H1 (cell line): ENCODE measurements at regions not wholly inside any gene's neighbourhood (a gene's known extent, or its start where the extent isn't known, plus 50 kb on each side); places are given as distances from the start of the nearest gene placed in this dataset.

Experiments
- CTCF ChIA-PET: fragments of 300-600 bp; sonication (Branson Sonifier 250); formaldehyde crosslinking; loops from one replicate; lab custom pipeline; 2021; ENCODE audit not compliant: partially characterized antibody; lab: Charles Lee
- POLR2A ChIA-PET: fragments of 300-600 bp; sonication (Branson Sonifier 250); formaldehyde crosslinking; loops from one replicate; lab custom pipeline; 2021; ENCODE audit warnings: inconsistent platforms; ENCODE audit not compliant: partially characterized antibody; lab: Charles Lee
- DNase-seq, 2 experiments: peaks; one replicate each; pipeline versions ENCODE4 v3.0.0 to v3.0.0-alpha.2; 2010 to 2022; ENCODE audit warnings: low spot score in 2 of 2, low read depth in 1 of 2, mixed read lengths in 1 of 2
- FAIRE-seq: peaks from 2 replicates; lab custom pipeline; 2011; peaks lifted over from hg19 to GRCh38; lab: Jason Lieb, UNC
- H2AFZ ChIP-seq: 2 replicates; pipeline ENCODE4 v1.8.1; 2012; ENCODE audit warnings: low read length, inconsistent platforms
- H2AK5ac ChIP-seq: 2 replicates; pipeline ENCODE4 v1.6.1; 2013; ENCODE audit warnings: low read depth, low read length
- H2BK120ac ChIP-seq: replicated peaks from 2 replicates; pipeline ENCODE3; 2013; ENCODE audit warnings: low read depth, low read length, inconsistent platforms
- H2BK12ac ChIP-seq: 2 replicates; pipeline ENCODE4 v1.6.1; 2013; ENCODE audit warnings: low read depth, low read length
- H2BK15ac ChIP-seq: 2 replicates; pipeline ENCODE4 v1.6.1; 2013; ENCODE audit warnings: low read length
- H2BK20ac ChIP-seq: 2 replicates; pipeline ENCODE4 v1.6.1; 2013; ENCODE audit warnings: low read length
- H2BK5ac ChIP-seq: 2 replicates; pipeline ENCODE4 v1.6.1; 2013; ENCODE audit warnings: low read depth, low read length
- H3K14ac ChIP-seq: 2 replicates; pipeline ENCODE4 v1.6.1; 2013; ENCODE audit warnings: inconsistent platforms; ENCODE audit not compliant: insufficient read length
- H3K18ac ChIP-seq: 2 replicates; pipeline ENCODE4 v1.6.1; 2013; ENCODE audit warnings: low read length; ENCODE audit errors: extremely low read depth
- H3K23ac ChIP-seq: 2 replicates; pipeline ENCODE4 v1.6.1; 2013; ENCODE audit warnings: inconsistent platforms; ENCODE audit not compliant: insufficient read length
- H3K23me2 ChIP-seq: 2 replicates; pipeline ENCODE4 v1.6.1; 2013; ENCODE audit warnings: low read depth, low read length
- H3K27ac ChIP-seq: 2 replicates; pipeline ENCODE4 v1.6.1; 2011; ENCODE audit warnings: low read depth, low read length, inconsistent platforms
- H3K27me3 ChIP-seq, 4 experiments: replicated peaks in 1 of 4; 1 replicate in 1 of 4; 2 replicates in 3 of 4; pipeline versions ENCODE4 v1.6.1 to v1.8.1; 2011 to 2013; ENCODE audit warnings: low read length in 3 of 4, mild to moderate bottlenecking in 3 of 4, inconsistent platforms in 2 of 4, mixed read lengths in 2 of 4, moderate library complexity in 1 of 4; ENCODE audit not compliant: control insufficient read depth in 3 of 4, insufficient read depth in 3 of 4; ENCODE audit errors: extremely low read depth in 1 of 4
- H3K36me3 ChIP-seq, 4 experiments: 2 replicates each; pipeline versions ENCODE4 v1.6.1 to v1.8.1; 2011 to 2013; ENCODE audit warnings: mild to moderate bottlenecking in 4 of 4, low read length in 3 of 4, moderate library complexity in 2 of 4, control low read depth in 1 of 4, inconsistent platforms in 1 of 4; ENCODE audit not compliant: insufficient read depth in 4 of 4, control insufficient read depth in 2 of 4
- H3K4ac ChIP-seq: replicated peaks from 2 replicates; pipeline ENCODE3; 2013; ENCODE audit warnings: low read length, low read depth, mixed read lengths, inconsistent platforms; ENCODE audit not compliant: insufficient read length
- H3K4me1 ChIP-seq, 4 experiments: replicated peaks in 1 of 4; 1 replicate in 1 of 4; 2 replicates in 3 of 4; pipeline versions ENCODE4 v1.6.1 to v1.8.1; 2011 to 2013; ENCODE audit warnings: low read length in 3 of 4, inconsistent platforms in 2 of 4, mixed read lengths in 1 of 4; ENCODE audit not compliant: insufficient read depth in 4 of 4, control insufficient read depth in 3 of 4
- H3K4me2 ChIP-seq, 2 experiments: 2 replicates each; pipeline versions ENCODE4 v1.6.1 to v1.8.1; 2011 to 2013; ENCODE audit warnings: low read depth in 2 of 2, low read length in 2 of 2, control low read depth in 1 of 2, inconsistent platforms in 1 of 2, mild to moderate bottlenecking in 1 of 2; ENCODE audit not compliant: insufficient read depth in 1 of 2
- H3K4me3 ChIP-seq, 4 experiments: fragments of 200-600, 300-600 bp in 1 of 4; sonication (generic), shearing (Covaris generic), sonication (Bioruptor Twin) in 1 of 4; 2 replicates each; pipeline versions ENCODE4 v1.5.1 to v1.8.1; 2011 to 2016; ENCODE audit warnings: low read length in 4 of 4, low read depth in 3 of 4, control low read depth in 2 of 4, inconsistent platforms in 2 of 4, mild to moderate bottlenecking in 2 of 4, mixed read lengths in 1 of 4, moderate library complexity in 1 of 4; ENCODE audit not compliant: insufficient read depth in 2 of 4; ENCODE audit errors: extremely low read depth in 1 of 4
- H3K56ac ChIP-seq: replicated peaks from 2 replicates; pipeline ENCODE3; 2013; ENCODE audit warnings: low read depth, mild to moderate bottlenecking, mixed read lengths, low read length, inconsistent platforms; ENCODE audit not compliant: insufficient read length
- H3K79me1 ChIP-seq: 2 replicates; pipeline ENCODE4 v1.6.1; 2013; ENCODE audit warnings: low read depth, low read length, control low read depth
- H3K79me2 ChIP-seq, 2 experiments: 2 replicates each; pipeline versions ENCODE4 v1.6.1 to v1.8.1; 2012 to 2013; ENCODE audit warnings: low read length in 2 of 2, mild to moderate bottlenecking in 2 of 2, inconsistent platforms in 1 of 2; ENCODE audit not compliant: insufficient read depth in 2 of 2, control insufficient read depth in 1 of 2
- H3K9ac ChIP-seq, 4 experiments: replicated peaks in 1 of 4; 1 replicate in 1 of 4; 2 replicates in 3 of 4; pipeline versions ENCODE4 v1.6.1 to v1.8.1; 2011 to 2013; ENCODE audit warnings: low read depth in 3 of 4, low read length in 3 of 4, control low read depth in 2 of 4, mild to moderate bottlenecking in 2 of 4, moderate library complexity in 2 of 4, inconsistent platforms in 1 of 4; ENCODE audit errors: extremely low read depth in 1 of 4
- H3K9me3 ChIP-seq, 2 experiments: 2 replicates each; pipeline versions ENCODE4 v1.6.1 to v1.8.1; 2012 to 2013; ENCODE audit warnings: mild to moderate bottlenecking in 2 of 2, moderate library complexity in 2 of 2, control low read depth in 1 of 2, inconsistent platforms in 1 of 2, low read depth in 1 of 2, low read length in 1 of 2, mixed read lengths in 1 of 2; ENCODE audit not compliant: insufficient read depth in 2 of 2
- H4K20me1 ChIP-seq, 2 experiments: replicated peaks in 1 of 2; 2 replicates each; pipeline versions ENCODE3 to v1.8.1; 2011 to 2013; ENCODE audit warnings: inconsistent platforms in 2 of 2, low read length in 2 of 2, mild to moderate bottlenecking in 1 of 2; ENCODE audit not compliant: insufficient read depth in 2 of 2, control insufficient read depth in 1 of 2
- H4K5ac ChIP-seq: 2 replicates; pipeline ENCODE4 v1.6.1; 2013; ENCODE audit warnings: low read length, low read depth, mixed read lengths, inconsistent platforms; ENCODE audit not compliant: insufficient read length
- H4K8ac ChIP-seq: 2 replicates; pipeline ENCODE4 v1.8.0; 2013; ENCODE audit warnings: mild to moderate bottlenecking, moderate library complexity, low read length, inconsistent platforms; ENCODE audit not compliant: insufficient read depth; ENCODE audit errors: extremely low read depth
- H4K91ac ChIP-seq: replicated peaks from 2 replicates; pipeline ENCODE3; 2013; ENCODE audit warnings: low read length, mixed read lengths, inconsistent platforms; ENCODE audit not compliant: insufficient read length
- RAD21 ChIP-seq, 2 experiments: IDR thresholded peaks in 1 of 2; conservative IDR thresholded peaks in 1 of 2; 2 replicates each; pipeline ENCODE4 v1.6.1; 2011; ENCODE audit warnings: low read depth in 2 of 2, low read length in 2 of 2, improper control_type of control experiment in 1 of 2, inconsistent platforms in 1 of 2, mild to moderate bottlenecking in 1 of 2, moderate library complexity in 1 of 2
- SIRT6 ChIP-seq: IDR thresholded peaks from one replicate; pipeline ENCODE4 v1.7.1; 2012; ENCODE audit warnings: low read length, inconsistent platforms
- SP2 ChIP-seq: IDR thresholded peaks from 2 replicates; pipeline ENCODE4 v1.6.1; 2012; ENCODE audit warnings: mild to moderate bottlenecking, low read length, inconsistent platforms
- WGBS, 2 experiments: shearing (Covaris generic) in 1 of 2; methylation state at CpG; one replicate each; pipeline versions ENCODE4 v1.1.6 to v1.1.7; 2013 to 2015; ENCODE audit warnings: low lambda C conversion rate in 2 of 2, mixed read lengths in 2 of 2, inconsistent platforms in 1 of 2, low coverage in 1 of 2, missing lambda C conversion rate in 1 of 2; ENCODE audit not compliant: insufficient replicate concordance in 2 of 2, insufficient coverage in 1 of 2, insufficient read length in 1 of 2; ENCODE audit errors: extremely low coverage in 1 of 2, missing lambda C conversion rate in 1 of 2; 5-methylcytosine and 5-hydroxymethylcytosine counted together
- TF ChIP-seq, protein P1 (sequence below), 3 experiments: IDR thresholded peaks; 1 replicate in 2 of 3; 2 replicates in 1 of 3; pipeline versions ENCODE4 v1.5.1 to v1.6.1; 2011; ENCODE audit warnings: low read length in 3 of 3, mild to moderate bottlenecking in 3 of 3, inconsistent platforms in 2 of 3, low read depth in 1 of 3, moderate library complexity in 1 of 3; ENCODE audit not compliant: insufficient read depth in 1 of 3; ENCODE audit errors: control extremely low read depth in 1 of 3

DNA sequence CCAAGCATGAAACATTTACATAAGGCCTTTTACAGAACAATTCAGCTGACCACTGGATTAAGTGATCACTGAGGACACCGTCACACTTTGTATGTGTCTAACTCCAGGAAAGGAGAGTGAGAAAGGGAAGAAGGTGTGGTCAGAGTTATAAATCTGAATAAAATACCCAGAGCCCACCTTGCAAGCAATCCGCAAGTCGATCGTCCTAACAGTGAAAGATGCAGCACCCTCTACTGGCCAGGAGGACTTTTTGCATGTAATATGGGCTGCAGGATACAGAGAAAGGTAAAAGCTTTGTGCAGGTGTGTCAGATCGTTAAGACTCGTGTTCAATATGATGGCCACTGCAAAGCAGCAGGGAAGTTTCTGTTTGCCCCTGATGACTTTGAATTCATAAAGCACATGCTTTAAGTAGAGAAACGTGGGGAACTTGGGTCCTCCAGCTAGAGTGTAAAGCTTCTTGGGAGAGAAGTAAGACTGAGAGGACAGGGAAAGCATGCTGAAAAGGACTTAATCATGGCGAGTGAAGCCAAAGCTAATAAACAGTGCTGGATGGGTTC lies 68.5 kb upstream of the BMPER start:
- Histone ChIP-seq H2AFZ (peak overlapping the region; percentile 13; the same call in 1 of the 2 replicates), H2AK5ac (no peak overlapping the region), H2BK20ac (no peak overlapping the region), H3K9ac (no peak overlapping the region), H3K9me3 (peaks cover 0 to 3% of the 10 kb centered on the region in 2 experiments; a peak in 1 of 4 replicates), H3K4me2 (no peak overlapping the region), H3K23ac (no peak overlapping the region), H4K20me1 (no peaks in the 10 kb centered on the region), H3K27ac (no peak overlapping the region), H2BK120ac (no peak overlapping the region), H3K4me1 (no peaks in the 10 kb centered on the region), H4K5ac (no peak overlapping the region), H3K27me3 (no peaks in the 10 kb centered on the region), H3K79me1 (no peaks in the 10 kb centered on the region), H4K91ac (no peak overlapping the region), H2BK5ac (no peak overlapping the region), H3K4ac (no peak overlapping the region), H4K8ac (no peak overlapping the region), H3K23me2 (no peaks in the 10 kb centered on the region; the same call in 1 of the 2 replicates), H2BK12ac (no peak overlapping the region), H3K56ac (no peak overlapping the region), H3K18ac (no peak overlapping the region), H3K14ac (no peak overlapping the region), H3K36me3 (no peaks in the 10 kb centered on the region), H3K79me2 (no peaks in the 10 kb centered on the region), H3K4me3 (no peak overlapping the region)
- FAIRE-seq (peak; percentile 80), DNase-seq (peak in 1 of 2 experiments; percentile 82)
- 91% methylated on average over 8 of the region's 8 CpGs; no CpG with 5 or more reads in 1 of the 2 experiments for WGBS, 2 experiments
- ChIA-PET POLR2A (no interaction called here), CTCF (interaction anchor here (0.7 to 3.9 kb wide), 37 partner anchors 9 to 649 kb away, joined by 3 to 27 read pairs (median 5); no protein-coding TSS in a partner anchor)
- no peak for TF ChIP-seq SIRT6
- peak; percentile 62 for TF ChIP-seq SP2
- TF ChIP-seq, protein P1, sequence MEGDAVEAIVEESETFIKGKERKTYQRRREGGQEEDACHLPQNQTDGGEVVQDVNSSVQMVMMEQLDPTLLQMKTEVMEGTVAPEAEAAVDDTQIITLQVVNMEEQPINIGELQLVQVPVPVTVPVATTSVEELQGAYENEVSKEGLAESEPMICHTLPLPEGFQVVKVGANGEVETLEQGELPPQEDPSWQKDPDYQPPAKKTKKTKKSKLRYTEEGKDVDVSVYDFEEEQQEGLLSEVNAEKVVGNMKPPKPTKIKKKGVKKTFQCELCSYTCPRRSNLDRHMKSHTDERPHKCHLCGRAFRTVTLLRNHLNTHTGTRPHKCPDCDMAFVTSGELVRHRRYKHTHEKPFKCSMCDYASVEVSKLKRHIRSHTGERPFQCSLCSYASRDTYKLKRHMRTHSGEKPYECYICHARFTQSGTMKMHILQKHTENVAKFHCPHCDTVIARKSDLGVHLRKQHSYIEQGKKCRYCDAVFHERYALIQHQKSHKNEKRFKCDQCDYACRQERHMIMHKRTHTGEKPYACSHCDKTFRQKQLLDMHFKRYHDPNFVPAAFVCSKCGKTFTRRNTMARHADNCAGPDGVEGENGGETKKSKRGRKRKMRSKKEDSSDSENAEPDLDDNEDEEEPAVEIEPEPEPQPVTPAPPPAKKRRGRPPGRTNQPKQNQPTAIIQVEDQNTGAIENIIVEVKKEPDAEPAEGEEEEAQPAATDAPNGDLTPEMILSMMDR (IDR thresholded peaks at IDR 0.05; ENCODE audit: control extremely low read depth in 1 of 3, insufficient read depth in 1 of 3, low read depth in 1 of 3, low read length in 3 of 3), result peak; percentile 40 to 80 (median 47); a peak in 3 of 4 replicates
- peak; percentile 10 to 15; a peak in 1 of 4 replicates for TF ChIP-seq RAD21 (IDR thresholded peaks at IDR 0.05 in 1 of 2, conservative IDR thresholded peaks at IDR 0.05 in 1 of 2; ENCODE audit: low read depth in 2 of 2, low read length in 2 of 2)
- TF ChIP-seq, all 59 proteins: peak for 3
- no peak overlapping the region for H2BK15ac ChIP-seq
